ENCODE measurements at regions not wholly inside any gene's neighbourhood (a gene's known extent, or its start where the extent isn't known, plus 50 kb on each side); places are given as distances from the start of the nearest gene placed in this dataset.

GRCh38 chr2:2727876-2728511 is 396.9 kb upstream of the MYT1L start:
- Histone ChIP-seq H3K9me2 (replicated peaks; ENCODE audit: control insufficient read depth, low read length) (no peaks in the 10 kb centered on the region), H3K4me3 (ENCODE audit: low read length) (no peak overlapping the region), H3K36me3 (ENCODE audit: control insufficient read depth, low read length) (no peaks in the 10 kb centered on the region), H3K4me1 (ENCODE audit: control insufficient read depth, low read length) (no peaks in the 10 kb centered on the region), H3K4me2 (ENCODE audit: low read length) (no peak overlapping the region), H3K27me3 (ENCODE audit: control insufficient read depth, low read length) (no peaks in the 10 kb centered on the region), H3K9me3 (ENCODE audit: control insufficient read depth, insufficient read depth, low read length) (no peaks in the 10 kb centered on the region), H3K79me2 (ENCODE audit: control insufficient read depth, low read length) (no peaks in the 10 kb centered on the region), H3K27ac (ENCODE audit: low read depth, low read length) (no peak overlapping the region), H4K20me1 (ENCODE audit: control insufficient read depth, insufficient read depth, low read depth, low read length) (no peaks in the 10 kb centered on the region), H3F3A (ENCODE audit: control insufficient read depth, insufficient read depth) (no peaks in the 10 kb centered on the region)
- TF ChIP-seq EZH2phosphoT487 (IDR thresholded peaks at IDR 0.05; ENCODE audit: borderline replicate concordance, low read length) (no peak), CTCF (IDR thresholded peaks at IDR 0.05; ENCODE audit: low read depth, low read length, poor library complexity, severe bottlenecking) (no peak)

DNA sequence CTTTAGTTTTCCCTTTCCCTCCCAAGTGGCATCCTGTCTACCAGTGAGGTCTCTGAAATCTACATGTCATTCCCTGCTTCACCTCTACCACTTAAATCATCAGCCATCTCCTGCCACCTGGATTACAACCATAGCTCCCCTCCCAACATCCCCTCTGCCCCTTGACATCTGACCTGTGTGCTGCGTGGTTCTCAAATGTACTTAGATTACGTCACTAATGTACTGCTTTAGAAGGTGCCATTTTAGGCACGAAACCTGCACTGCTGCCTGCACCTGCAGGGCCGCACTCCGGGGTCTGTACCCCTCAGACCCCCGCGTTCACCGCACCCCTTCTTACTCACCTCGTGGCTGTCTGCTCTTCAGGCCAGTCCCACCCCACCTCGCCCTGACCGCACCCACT is 395.1 kb upstream of the MYT1L start:
- Histone ChIP-seq H3K27ac (ENCODE audit: low read depth, low read length) (no peak overlapping the region), H3K4me2 (ENCODE audit: low read length) (no peak overlapping the region)

GRCh38 chr2:2723064-2723463 is 392.0 kb upstream of the MYT1L start:
- Histone ChIP-seq H3K9me3 (ENCODE audit: control insufficient read depth, insufficient read depth, low read length) (no peaks in the 10 kb centered on the region), H3K4me3 (ENCODE audit: low read length) (no peak overlapping the region), H3K36me3 (ENCODE audit: control insufficient read depth, low read length) (no peaks in the 10 kb centered on the region), H3K4me2 (ENCODE audit: low read length) (no peak overlapping the region), H3K9me2 (replicated peaks; ENCODE audit: control insufficient read depth, low read length) (no peaks in the 10 kb centered on the region), H3K79me2 (ENCODE audit: control insufficient read depth, low read length) (no peaks in the 10 kb centered on the region), H3K27me3 (ENCODE audit: control insufficient read depth, low read length) (no peaks in the 10 kb centered on the region), H4K20me1 (ENCODE audit: control insufficient read depth, insufficient read depth, low read depth, low read length) (no peaks in the 10 kb centered on the region), H3K27ac (ENCODE audit: low read depth, low read length) (no peak overlapping the region), H3K4me1 (ENCODE audit: control insufficient read depth, low read length) (no peaks in the 10 kb centered on the region), H3F3A (ENCODE audit: control insufficient read depth, insufficient read depth) (no peaks in the 10 kb centered on the region)
- TF ChIP-seq EZH2phosphoT487 (IDR thresholded peaks at IDR 0.05; ENCODE audit: borderline replicate concordance, low read length) (no peak), CTCF (IDR thresholded peaks at IDR 0.05; ENCODE audit: low read depth, low read length, poor library complexity, severe bottlenecking) (no peak)

More for the DNA sequence above, 395.1 kb upstream of the MYT1L start:
- no peaks in the 10 kb centered on the region for H3K27me3 ChIP-seq (ENCODE audit: control insufficient read depth, low read length)
- H3K4me3 ChIP-seq (ENCODE audit: low read length), result no peak overlapping the region
- TF ChIP-seq CTCF (IDR thresholded peaks at IDR 0.05; ENCODE audit: low read depth, low read length, poor library complexity, severe bottlenecking) (no peak), EZH2phosphoT487 (IDR thresholded peaks at IDR 0.05; ENCODE audit: borderline replicate concordance, low read length) (no peak)
- no peaks in the 10 kb centered on the region for H3K36me3 ChIP-seq (ENCODE audit: control insufficient read depth, low read length)
- no peaks in the 10 kb centered on the region for H3K79me2 ChIP-seq (ENCODE audit: control insufficient read depth, low read length)
- H4K20me1 ChIP-seq (ENCODE audit: control insufficient read depth, insufficient read depth, low read depth, low read length), result no peaks in the 10 kb centered on the region
- no peaks in the 10 kb centered on the region for H3K4me1 ChIP-seq (ENCODE audit: control insufficient read depth, low read length)
- no peaks in the 10 kb centered on the region for H3K9me2 ChIP-seq (replicated peaks; ENCODE audit: control insufficient read depth, low read length)
- H3K9me3 ChIP-seq (ENCODE audit: control insufficient read depth, insufficient read depth, low read length), result no peaks in the 10 kb centered on the region
- H3F3A ChIP-seq (ENCODE audit: control insufficient read depth, insufficient read depth), result no peaks in the 10 kb centered on the region

All from DOHH2 (cell line).